ENCODE measurements at regions not wholly inside any gene's neighbourhood (a gene's known extent, or its start where the extent isn't known, plus 50 kb on each side); places are given as distances from the start of the nearest gene placed in this dataset.

DNA sequence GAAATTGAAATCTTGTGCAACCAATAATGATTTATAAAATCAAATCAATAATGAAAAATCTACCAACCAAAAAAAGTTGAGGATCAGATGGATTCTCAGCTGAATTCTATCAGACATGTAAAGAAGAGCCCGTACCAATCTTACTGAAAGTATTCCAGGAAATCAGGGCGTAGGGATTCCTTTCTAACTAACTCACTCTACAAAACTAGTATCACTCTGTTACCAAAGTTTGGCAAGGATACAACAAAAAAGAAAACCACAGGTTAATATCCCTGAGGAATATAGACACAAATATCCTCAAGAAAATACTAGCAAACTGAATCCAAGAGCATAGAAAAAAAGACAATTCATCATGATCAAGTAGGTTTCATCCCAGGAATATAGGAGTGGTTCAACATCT is 52.8 kb upstream of the ADGRL4 start:
- no peak for TF ChIP-seq POLR2AphosphoS5 (IDR thresholded peaks at IDR 0.05; ENCODE audit: borderline replicate concordance, low read depth, low read length)
- no peak for TF ChIP-seq EZH2 (IDR thresholded peaks at IDR 0.05)
- no peak for TF ChIP-seq FOXP2 (optimal IDR thresholded peaks at IDR 0.05; ENCODE audit: control extremely low read depth, extremely low read length, insufficient read depth)

Measured in SK-N-MC (cell line).